Pulmonary artery endothelial cell (primary cell): ENCODE measurements at regions not wholly inside any gene's neighbourhood (a gene's known extent, or its start where the extent isn't known, plus 50 kb on each side); places are given as distances from the start of the nearest gene placed in this dataset.
"Not testable (repeated sequence)": the region's sequence is repeated elsewhere in the genome, so short reads cannot be mapped to it uniquely, and the experiment has no call there.

Source experiments
- DNase-seq: peaks from one replicate; pipeline ENCODE4 v3.0.0-alpha.2; 2011; ENCODE audit warnings: low read depth, low spot score

GRCh38 chr5:159812759-159813158 lies 103.5 kb upstream of the ADRA1B start:
- not testable (repeated sequence) for DNase-seq

GRCh38 chr5:159814222-159814621 lies 102.1 kb upstream of the ADRA1B start:
- no peak for DNase-seq

GRCh38 chr5:159814805-159815585 lies 101.3 kb upstream of the ADRA1B start:
- no peak for DNase-seq

- DNase-seq: no peak
Measured at GRCh38 chr5:159817262-159818029, 98.8 kb upstream of the ADRA1B start.

- no peak for DNase-seq
Measured at GRCh38 chr5:159819591-159820411, 96.5 kb upstream of the ADRA1B start.

GRCh38 chr5:159820692-159821091 lies 95.6 kb upstream of the ADRA1B start:
- no peak for DNase-seq

- no peak for DNase-seq
Measured at GRCh38 chr5:159821461-159821940, 94.8 kb upstream of the ADRA1B start.

- no peak for DNase-seq
Measured at GRCh38 chr5:159824188-159825161, 91.8 kb upstream of the ADRA1B start.

GRCh38 chr5:159825551-159826051 lies 90.7 kb upstream of the ADRA1B start:
- no peak for DNase-seq

- peak; percentile 11 for DNase-seq
Measured at GRCh38 chr5:159826351-159827214, 89.7 kb upstream of the ADRA1B start.

GRCh38 chr5:159827861-159828260 lies 88.4 kb upstream of the ADRA1B start:
- DNase-seq: no peak

GRCh38 chr5:159832073-159832472 lies 84.2 kb upstream of the ADRA1B start:
- DNase-seq: no peak

GRCh38 chr5:159833088-159833487 lies 83.2 kb upstream of the ADRA1B start:
- DNase-seq: no peak

- no peak for DNase-seq
Measured at GRCh38 chr5:159833846-159834245, 82.4 kb upstream of the ADRA1B start.

- no peak for DNase-seq
Measured at GRCh38 chr5:159835548-159835947, 80.7 kb upstream of the ADRA1B start.

- DNase-seq: no peak
Measured at GRCh38 chr5:159836691-159837090, 79.6 kb upstream of the ADRA1B start.

- DNase-seq: no peak
Measured at GRCh38 chr5:159837860-159838259, 78.4 kb upstream of the ADRA1B start.

GRCh38 chr5:159838551-159839222 lies 77.6 kb upstream of the ADRA1B start:
- no peak for DNase-seq
